Head of caudate nucleus (tissue), 42 donors: ENCODE measurements at regions not wholly inside any gene's neighbourhood (a gene's known extent, or its start where the extent isn't known, plus 50 kb on each side); places are given as distances from the start of the nearest gene placed in this dataset.
"Not testable (repeated sequence)": the region's sequence is repeated elsewhere in the genome, so short reads cannot be mapped to it uniquely, and the experiment has no call there.

Experiments
- DNase-seq, 42 donors: peaks; one replicate each; pipeline versions ENCODE4 v3.0.0 to v3.0.0-alpha.2; 2020 to 2021; ENCODE audit warnings: mixed read lengths in 7 of 42
- intact Hi-C: fragments of 100-400 bp; cut with DNase I; formaldehyde crosslinking; loops from one replicate; pipeline ENCODE4 v1.15.0; 2022

GRCh38 chr5:142542078-142542477 is 143.8 kb downstream of the FGF1 start:
- DNase-seq, result no peak
- intact Hi-C loops, result no loop called here

- DNase-seq, result no peak
- intact Hi-C loops, result no loop called here
These were observed 144.9 kb downstream of the FGF1 start for GRCh38 chr5:142540922-142541422.

- intact Hi-C loops, result no loop called here
- no peak for DNase-seq
These were observed 146.6 kb downstream of the FGF1 start for GRCh38 chr5:142539154-142539740.

- DNase-seq, result no peak
- intact Hi-C loops, result no loop called here
These were observed 148.0 kb downstream of the FGF1 start for GRCh38 chr5:142537938-142538337.

GRCh38 chr5:142532781-142533176 is 153.1 kb downstream of the FGF1 start:
- DNase-seq, result no peak

GRCh38 chr5:142531977-142532780 is 153.7 kb downstream of the FGF1 start:
- DNase-seq, result no peak
- intact Hi-C loops, result no loop called here

More at GRCh38 chr5:142532781-142533176, 153.1 kb downstream of the FGF1 start:
- intact Hi-C loops, result no loop called here

- intact Hi-C loops, result no loop called here
- DNase-seq, result no peak
These were observed 155.0 kb downstream of the FGF1 start for GRCh38 chr5:142530904-142531303.

- intact Hi-C loops, result no loop called here
- DNase-seq, result no peak
These were observed 156.1 kb downstream of the FGF1 start for GRCh38 chr5:142529626-142530278.

GRCh38 chr5:142527664-142528295 is 158.1 kb downstream of the FGF1 start:
- intact Hi-C loops, result no loop called here

GRCh38 chr5:142527234-142527633 is 158.7 kb downstream of the FGF1 start:
- intact Hi-C loops, result no loop called here
- no peak for DNase-seq

More at GRCh38 chr5:142527664-142528295, 158.1 kb downstream of the FGF1 start:
- no peak for DNase-seq

GRCh38 chr5:142522983-142523382 is 162.9 kb downstream of the FGF1 start:
- DNase-seq, result no peak
- intact Hi-C loops, result no loop called here

- no peak for DNase-seq
- intact Hi-C loops, result no loop called here
These were observed 164.2 kb downstream of the FGF1 start for GRCh38 chr5:142521706-142522105.

GRCh38 chr5:142520885-142521284 is 165.0 kb downstream of the FGF1 start:
- no peak for DNase-seq
- intact Hi-C loops, result no loop called here

GRCh38 chr5:142519913-142520312 is 166.0 kb downstream of the FGF1 start:
- DNase-seq, result not testable (repeated sequence)

GRCh38 chr5:142517840-142518239 is 168.1 kb downstream of the FGF1 start:
- intact Hi-C loops, result no loop called here
- DNase-seq, result no peak

More at GRCh38 chr5:142519913-142520312, 166.0 kb downstream of the FGF1 start:
- intact Hi-C loops, result not testable (repeated sequence)

GRCh38 chr5:142516732-142517131 is 169.2 kb downstream of the FGF1 start:
- no peak for DNase-seq
- intact Hi-C loops, result no loop called here

- DNase-seq, result no peak
- intact Hi-C loops, result no loop called here
These were observed 170.9 kb downstream of the FGF1 start for GRCh38 chr5:142515036-142515435.

- DNase-seq, result no peak
- intact Hi-C loops, result no loop called here
These were observed 171.7 kb downstream of the FGF1 start for GRCh38 chr5:142514196-142514595.
